Adrenal gland (tissue), 9 donors: ENCODE measurements at regions not wholly inside any gene's neighbourhood (a gene's known extent, or its start where the extent isn't known, plus 50 kb on each side); places are given as distances from the start of the nearest gene placed in this dataset.

Experiments used
- DNase-seq, 7 donors: peaks; one replicate each; pipeline ENCODE4 v3.0.0-alpha.2; 2019 to 2020
- H3K27ac ChIP-seq, 5 donors: fragments of 200-600 bp; sonication (generic) in 4 of 5; 1 replicate in 3 of 5; 2 replicates in 2 of 5; pipeline versions ENCODE4 v1.5.1 to v1.8.0; 2016 to 2020; ENCODE audit warnings: mild to moderate bottlenecking in 1 of 5
- H3K27me3 ChIP-seq: fragments of 200-600 bp; 2 replicates; pipeline ENCODE4 v1.8.0; 2021
- H3K36me3 ChIP-seq, 2 donors: fragments of 200-600 bp; replicated peaks in 1 of 2; 1 replicate in 1 of 2; 2 replicates in 1 of 2; pipeline versions ENCODE4 v1.5.1 to v1.8.0; 2018 to 2022
- H3K4me1 ChIP-seq, 2 donors: fragments of 200-600 bp; replicated peaks in 1 of 2; 1 replicate in 1 of 2; 2 replicates in 1 of 2; pipeline versions ENCODE4 v1.5.1 to v1.8.0; 2018 to 2021
- H3K4me3 ChIP-seq, 4 donors: fragments of 200-600 bp; sonication (generic) in 3 of 4; one replicate each; pipeline ENCODE4 v1.5.1; 2016 to 2018
- H3K9me3 ChIP-seq, 3 donors: fragments of 200-600 bp; sonication (generic) in 1 of 3; replicated peaks in 1 of 3; 1 replicate in 2 of 3; 2 replicates in 1 of 3; pipeline versions ENCODE4 v1.5.1 to v1.8.0; 2016 to 2021
- CTCF ChIP-seq, 6 experiments: fragments of 450-650 bp in 4 of 6; fragments of 200-600 bp in 2 of 6; sonication (generic) in 1 of 6; IDR thresholded peaks; 1 replicate in 5 of 6; 2 replicates in 1 of 6; pipeline versions ENCODE4 v1.5.1 to v1.8.0; 2016 to 2021; ENCODE audit warnings: antibody characterized with exemption in 6 of 6, mild to moderate bottlenecking in 2 of 6, moderate library complexity in 1 of 6
- POLR2A ChIP-seq, 2 donors: fragments of 450-650 bp; IDR thresholded peaks; one replicate each; pipeline ENCODE4 v1.6.1; 2017; ENCODE audit warnings: antibody characterized with exemption in 2 of 2, mild to moderate bottlenecking in 2 of 2, moderate library complexity in 1 of 2
- WGBS, 4 donors: extraction: QIAGEN DNeasy Blood & Tissue Kit in 2 of 4; methylation state at CpG; one replicate each; pipeline versions ENCODE4 v1.1.5 to v1.1.7; 2013 to 2017; 5-methylcytosine and 5-hydroxymethylcytosine counted together
- intact Hi-C, 2 donors: fragments of 100-400 bp; cut with DNase I; formaldehyde crosslinking; loops; one replicate each; pipeline versions ENCODE4 v1.14.1 to v1.15.0; 2022 to 2023
- donor health status: healthy with polysubstance abuse.
- donor health status: Bipolar disorder and iron deficiency.
- donor health status: DM: yes; HTN: yes; CAD: no.
- donor health status: DM: no; HTN: no; CAD: no.
- donor health status: DM: no; HTN: no; CAD: no.

GRCh38 chr2:149996901-149997300, 409.3 kb upstream of the MMADHC start:
- no peak for DNase-seq
- Histone ChIP-seq H3K27ac (no peak overlapping the region), H3K9me3 (no peaks in the 10 kb centered on the region), H3K27me3 (no peaks in the 10 kb centered on the region), H3K36me3 (no peaks in the 10 kb centered on the region), H3K4me3 (no peak overlapping the region), H3K4me1 (no peaks in the 10 kb centered on the region)
- intact Hi-C loops = no loop called here
- TF ChIP-seq CTCF (IDR thresholded peaks at IDR 0.05) = no peak
- no peak for TF ChIP-seq POLR2A (IDR thresholded peaks at IDR 0.05)
- WGBS, 4 donors = 83 to 90% (median 86%) methylated on average over 3 of the region's 3 CpGs

DNA sequence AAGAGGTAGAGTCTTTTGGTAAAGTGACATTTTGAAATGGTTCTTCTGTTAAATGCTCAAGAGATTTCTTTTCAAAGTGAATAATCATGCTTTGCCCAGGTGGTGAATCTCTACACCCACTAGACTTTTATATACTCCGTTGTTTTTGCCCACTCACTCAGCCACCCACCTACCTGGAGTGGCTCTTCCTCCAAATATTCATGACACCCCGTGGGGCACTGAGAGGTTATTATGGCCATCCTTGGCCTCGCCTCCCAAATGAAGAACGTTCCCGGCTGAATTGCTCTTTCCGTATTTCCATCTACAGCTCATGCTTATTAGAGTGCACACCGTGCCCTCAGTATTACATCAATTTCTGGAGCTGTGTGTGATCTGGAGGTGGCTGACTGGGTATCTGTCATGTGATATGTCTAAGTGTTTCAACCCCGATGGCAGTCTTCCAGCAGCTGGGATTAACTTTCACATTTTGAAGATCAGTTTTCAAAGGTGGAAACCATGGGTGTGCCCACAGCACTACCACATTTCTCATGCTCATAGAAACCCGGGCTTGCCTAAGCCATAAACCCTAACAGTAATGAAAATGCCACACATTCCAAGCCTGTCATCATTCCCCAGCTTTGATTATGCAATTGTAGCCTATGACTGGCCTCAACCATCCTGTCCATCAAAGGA, 406.6 kb upstream of the MMADHC start:
- Histone ChIP-seq H3K9me3 (no peaks in the 10 kb centered on the region), H3K4me3 (no peak overlapping the region), H3K27me3 (no peaks in the 10 kb centered on the region), H3K36me3 (no peaks in the 10 kb centered on the region), H3K4me1 (no peaks in the 10 kb centered on the region), H3K27ac (no peak overlapping the region)
- TF ChIP-seq CTCF (IDR thresholded peaks at IDR 0.05) (no peak), POLR2A (IDR thresholded peaks at IDR 0.05) (no peak)
- DNase-seq = no peak
- intact Hi-C loops = no loop called here
- WGBS, 4 donors = 79 to 94% (median 81%) methylated on average over 8 to 9 of the region's 9 CpGs

- intact Hi-C loops = no loop called here
- Histone ChIP-seq H3K9me3 (no peaks in the 10 kb centered on the region), H3K36me3 (no peaks in the 10 kb centered on the region), H3K4me3 (no peak overlapping the region), H3K27me3 (no peaks in the 10 kb centered on the region), H3K4me1 (no peaks in the 10 kb centered on the region), H3K27ac (no peak overlapping the region)
- TF ChIP-seq POLR2A (IDR thresholded peaks at IDR 0.05) (no peak), CTCF (IDR thresholded peaks at IDR 0.05) (no peak)
- 75 to 93% (median 84%) methylated on average over 1 of the region's 1 CpG for WGBS, 4 donors
- no peak for DNase-seq
Measured at GRCh38 chr2:149993316-149993715, 405.7 kb upstream of the MMADHC start.

GRCh38 chr2:149991576-149991975, 404.0 kb upstream of the MMADHC start:
- Histone ChIP-seq H3K27ac (no peak overlapping the region), H3K4me1 (no peaks in the 10 kb centered on the region), H3K36me3 (no peaks in the 10 kb centered on the region), H3K27me3 (no peaks in the 10 kb centered on the region), H3K4me3 (no peak overlapping the region), H3K9me3 (no peaks in the 10 kb centered on the region)
- intact Hi-C loops = no loop called here
- 23 to 50% (median 39%) methylated on average over 1 of the region's 1 CpG for WGBS, 4 donors
- TF ChIP-seq CTCF (IDR thresholded peaks at IDR 0.05) (peak in 1 of 6 experiments; percentile 13), POLR2A (IDR thresholded peaks at IDR 0.05) (no peak)
- no peak for DNase-seq
